Epidermal melanocyte (primary cell): ENCODE measurements at regions not wholly inside any gene's neighbourhood (a gene's known extent, or its start where the extent isn't known, plus 50 kb on each side); places are given as distances from the start of the nearest gene placed in this dataset.
A peak's percentile ranks its signal among the peaks of the same experiment; 100 is the strongest.

Experiments
- DNase-seq: peaks from one replicate; pipeline ENCODE4 v3.0.0; 2011; ENCODE audit warnings: low spot score; ENCODE audit not compliant: insufficient read length

GRCh38 chr3:161444694-161445077 is 51.9 kb upstream of the OTOL1 start:
- DNase-seq, result no peak

- no peak for DNase-seq
These were observed 52.5 kb upstream of the OTOL1 start for GRCh38 chr3:161443921-161444693.

- no peak for DNase-seq
These were observed 59.0 kb upstream of the SPTSSB start for GRCh38 chr3:161430307-161430706.

GRCh38 chr3:161427347-161427746 is 56.0 kb upstream of the SPTSSB start:
- DNase-seq, result no peak

- DNase-seq, result no peak
These were observed 55.4 kb upstream of the SPTSSB start for GRCh38 chr3:161426758-161427157.

GRCh38 chr3:161423911-161424522 is 52.7 kb upstream of the SPTSSB start:
- peak; percentile 34 for DNase-seq

- no peak for DNase-seq
These were observed 50.9 kb upstream of the SPTSSB start for GRCh38 chr3:161422171-161422700.
